GM12891 (cell line): ENCODE measurements at regions not wholly inside any gene's neighbourhood (a gene's known extent, or its start where the extent isn't known, plus 50 kb on each side); places are given as distances from the start of the nearest gene placed in this dataset.

Experiments
- POLR2A ChIP-seq: IDR thresholded peaks from 2 replicates; pipeline ENCODE4 v1.6.1; 2011; ENCODE audit warnings: low read depth, low read length, control low read depth
- SPI1 ChIP-seq: IDR thresholded peaks from 2 replicates; pipeline ENCODE4 v1.6.1; 2011; ENCODE audit warnings: low read depth, low read length, control low read depth

DNA sequence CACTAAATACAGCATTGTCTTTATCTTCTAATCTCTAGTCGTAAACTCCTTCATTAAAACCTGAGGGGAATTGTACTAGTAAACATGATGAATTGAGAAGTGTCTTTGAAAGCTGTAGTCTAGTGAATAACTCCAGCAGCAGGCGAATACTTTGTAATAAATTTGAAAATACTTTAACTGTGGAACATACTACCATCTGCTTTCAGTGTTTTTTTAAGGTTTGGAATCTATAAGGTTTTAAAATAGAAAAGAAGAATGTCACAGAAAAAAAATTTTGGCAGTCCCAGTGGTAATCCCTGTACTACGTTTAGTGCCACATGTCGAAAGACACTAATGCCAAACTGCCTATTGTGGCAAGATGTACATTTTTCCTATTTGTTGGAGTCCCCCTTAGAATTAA lies 379.0 kb upstream of the NUDT12 start:
- TF ChIP-seq SPI1 (no peak), POLR2A (no peak)
